Osteoblast (primary cell): ENCODE measurements at regions not wholly inside any gene's neighbourhood (a gene's known extent, or its start where the extent isn't known, plus 50 kb on each side); places are given as distances from the start of the nearest gene placed in this dataset.
A peak's percentile ranks its signal among the peaks of the same experiment; 100 is the strongest.

Source experiments
- DNase-seq: peaks from one replicate; pipeline ENCODE4 v3.0.0; 2011; ENCODE audit warnings: low spot score, mixed read lengths; ENCODE audit not compliant: insufficient read length; ENCODE audit errors: missing footprints
- H2AFZ ChIP-seq: 2 replicates; pipeline ENCODE4 v1.6.0; 2011; ENCODE audit warnings: mild to moderate bottlenecking, low read length
- H3K27ac ChIP-seq: 2 replicates; pipeline ENCODE4 v1.5.1; 2011; ENCODE audit warnings: mild to moderate bottlenecking, low read depth, low read length, moderate library complexity
- H3K27me3 ChIP-seq: 2 replicates; pipeline ENCODE4 v1.6.0; 2012; ENCODE audit warnings: mild to moderate bottlenecking, control low read depth, inconsistent platforms, low read length, moderate library complexity; ENCODE audit not compliant: insufficient read depth
- H3K36me3 ChIP-seq: 2 replicates; pipeline ENCODE4 v1.5.1; 2011; ENCODE audit warnings: mild to moderate bottlenecking, low read length, control low read depth, moderate library complexity; ENCODE audit not compliant: insufficient read depth
- H3K4me1 ChIP-seq: 2 replicates; pipeline ENCODE4 v1.5.1; 2011; ENCODE audit warnings: mild to moderate bottlenecking, low read length, control low read depth, moderate library complexity; ENCODE audit not compliant: insufficient read depth
- H3K4me2 ChIP-seq: 2 replicates; pipeline ENCODE4 v1.6.0; 2011; ENCODE audit warnings: mild to moderate bottlenecking, low read length; ENCODE audit not compliant: insufficient read depth
- H3K4me3 ChIP-seq: fragments of 200-600 bp; sonication (generic); 3 replicates; pipeline ENCODE4 v1.5.1; 2012; ENCODE audit warnings: mild to moderate bottlenecking, low read length, inconsistent platforms; ENCODE audit not compliant: insufficient read depth
- H3K79me2 ChIP-seq: 2 replicates; pipeline ENCODE4 v1.6.0; 2012; ENCODE audit warnings: mild to moderate bottlenecking, low read length, control low read depth, inconsistent platforms; ENCODE audit not compliant: insufficient read depth
- H3K9me3 ChIP-seq: 2 replicates; pipeline ENCODE4 v1.5.1; 2011; ENCODE audit warnings: low read depth, low read length, control low read depth
- H4K20me1 ChIP-seq: 2 replicates; pipeline ENCODE4 v1.6.0; 2012; ENCODE audit warnings: mild to moderate bottlenecking, low read length, control low read depth; ENCODE audit not compliant: insufficient read depth
- CTCF ChIP-seq: IDR thresholded peaks from 2 replicates; pipeline ENCODE4 v1.5.1; 2011; ENCODE audit warnings: mild to moderate bottlenecking, low read depth, low read length, moderate library complexity; ENCODE audit errors: extremely low read depth

DNA sequence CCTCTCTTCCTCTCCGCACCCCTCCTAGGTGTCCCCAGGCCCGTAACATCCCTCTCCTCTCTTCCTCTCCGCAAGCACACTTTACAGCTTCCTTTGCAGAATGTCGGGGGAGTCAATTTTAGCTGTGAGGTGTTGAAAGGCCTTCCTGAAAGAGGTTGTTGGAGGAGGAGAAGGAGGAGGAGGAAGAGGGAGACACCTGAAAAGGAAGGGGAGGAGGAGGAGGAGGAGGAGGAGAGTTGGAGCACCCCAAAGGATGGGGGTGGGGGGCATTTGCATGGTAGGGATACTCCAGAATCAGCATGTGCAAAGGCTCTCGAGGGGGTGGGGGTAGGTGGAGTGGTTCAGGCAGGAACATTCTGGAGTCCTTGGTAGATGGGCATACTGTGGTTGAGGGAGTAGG lies 1045.1 kb downstream of the TBC1D22A start:
- Histone ChIP-seq H3K27ac (no peak overlapping the region), H3K4me2 (no peak overlapping the region), H3K9me3 (no peaks in the 10 kb centered on the region), H4K20me1 (no peaks in the 10 kb centered on the region), H3K4me3 (no peak overlapping the region), H3K27me3 (no peaks in the 10 kb centered on the region), H3K79me2 (no peaks in the 10 kb centered on the region), H3K36me3 (no peaks in the 10 kb centered on the region), H3K4me1 (no peaks in the 10 kb centered on the region), H2AFZ (no peak overlapping the region)
- TF ChIP-seq CTCF: no peak
- no peak for DNase-seq

GRCh38 chr22:47806894-47807293 lies 1044.4 kb downstream of the TBC1D22A start:
- no peak for TF ChIP-seq CTCF
- H3K4me2 ChIP-seq: no peak overlapping the region
- H3K9me3 ChIP-seq: no peaks in the 10 kb centered on the region
- H3K79me2 ChIP-seq: no peaks in the 10 kb centered on the region
- H3K27ac ChIP-seq: no peak overlapping the region
- H3K27me3 ChIP-seq: no peaks in the 10 kb centered on the region
- no peaks in the 10 kb centered on the region for H3K36me3 ChIP-seq
- no peaks in the 10 kb centered on the region for H4K20me1 ChIP-seq
- DNase-seq: peak; percentile 37
- no peak overlapping the region for H3K4me3 ChIP-seq
- H2AFZ ChIP-seq: no peak overlapping the region
- no peaks in the 10 kb centered on the region for H3K4me1 ChIP-seq

- TF ChIP-seq CTCF: no peak
- no peaks in the 10 kb centered on the region for H4K20me1 ChIP-seq
- DNase-seq: no peak
- no peak overlapping the region for H2AFZ ChIP-seq
- peaks cover 2% of the 10 kb centered on the region for H3K9me3 ChIP-seq
- H3K4me3 ChIP-seq: no peak overlapping the region
- no peak overlapping the region for H3K27ac ChIP-seq
- no peaks in the 10 kb centered on the region for H3K79me2 ChIP-seq
- H3K36me3 ChIP-seq: no peaks in the 10 kb centered on the region
- H3K4me2 ChIP-seq: no peak overlapping the region
- no peaks in the 10 kb centered on the region for H3K27me3 ChIP-seq
- H3K4me1 ChIP-seq: no peaks in the 10 kb centered on the region
Measured at GRCh38 chr22:47805394-47805935, 1043.0 kb downstream of the TBC1D22A start.

- Histone ChIP-seq H3K4me3 (no peak overlapping the region), H3K27ac (no peak overlapping the region)
- no peak for TF ChIP-seq CTCF
Measured at GRCh38 chr22:47804281-47804680, 1041.8 kb downstream of the TBC1D22A start.

More at GRCh38 chr22:47804281-47804680, 1041.8 kb downstream of the TBC1D22A start:
- Histone ChIP-seq H4K20me1 (no peaks in the 10 kb centered on the region), H2AFZ (no peak overlapping the region), H3K9me3 (peaks cover 2% of the 10 kb centered on the region), H3K27me3 (no peaks in the 10 kb centered on the region), H3K4me2 (no peak overlapping the region), H3K4me1 (no peaks in the 10 kb centered on the region), H3K79me2 (no peaks in the 10 kb centered on the region), H3K36me3 (no peaks in the 10 kb centered on the region)
- DNase-seq: no peak
